ENCODE measurements at regions not wholly inside any gene's neighbourhood (a gene's known extent, or its start where the extent isn't known, plus 50 kb on each side); places are given as distances from the start of the nearest gene placed in this dataset.

- DNase-seq (no peak), ATAC-seq (no peak)
- H3K27ac ChIP-seq, result no peak overlapping the region
- H3K4me1 ChIP-seq, result no peaks in the 10 kb centered on the region
- TF ChIP-seq POLR2A (IDR thresholded peaks at IDR 0.05) (no peak), CTCF (IDR thresholded peaks at IDR 0.05 in 4 of 5, conservative IDR thresholded peaks at IDR 0.05 in 1 of 5) (no peak)
- no peak overlapping the region for H3K4me3 ChIP-seq
- intact Hi-C loops (cut with DNase I; ENCODE audit: low total_unique reads) (no loop called here), in situ Hi-C loops (cut with MboI; ENCODE audit: low sequenced_read_pairs in 4 of 4) (no loop called here)
- no peaks in the 10 kb centered on the region for H3K27me3 ChIP-seq
- no peaks in the 10 kb centered on the region for H3K9me3 ChIP-seq
- no peaks in the 10 kb centered on the region for H3K36me3 ChIP-seq
Observed at GRCh38 chr10:52633266-52633665, 139.3 kb downstream of the MBL2 start.

DNA sequence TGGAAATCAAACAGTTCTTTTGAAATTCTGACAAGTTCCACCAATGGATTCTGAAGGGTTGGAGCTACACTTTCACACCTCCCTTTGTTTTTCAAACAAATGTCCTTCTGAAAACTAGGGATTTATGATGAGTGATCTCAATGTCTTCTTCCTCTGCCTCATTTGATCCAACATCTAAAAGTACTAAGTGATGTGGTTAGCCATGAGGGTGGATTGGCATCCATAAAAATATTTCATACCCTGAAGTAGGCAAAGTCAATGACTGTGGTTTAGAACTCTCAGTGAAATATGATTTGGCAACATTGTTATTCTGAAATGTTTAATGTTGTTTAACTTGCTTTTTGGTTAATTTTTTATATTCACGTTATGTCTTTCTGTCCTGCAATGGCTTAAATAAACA is 136.9 kb downstream of the MBL2 start:
- no peaks in the 10 kb centered on the region for H3K36me3 ChIP-seq
- ATAC-seq, result no peak
- DNase-seq, result no peak
- in situ Hi-C loops (cut with MboI; ENCODE audit: low sequenced_read_pairs in 4 of 4), result no loop called here
- TF ChIP-seq CTCF (IDR thresholded peaks at IDR 0.05 in 4 of 5, conservative IDR thresholded peaks at IDR 0.05 in 1 of 5) (no peak), POLR2A (IDR thresholded peaks at IDR 0.05) (no peak)
- H3K9me3 ChIP-seq, result no peaks in the 10 kb centered on the region
- no peak overlapping the region for H3K4me3 ChIP-seq
- H3K4me1 ChIP-seq, result no peaks in the 10 kb centered on the region
- H3K27ac ChIP-seq, result no peak overlapping the region
- intact Hi-C loops (cut with DNase I; ENCODE audit: low total_unique reads), result no loop called here
- no peaks in the 10 kb centered on the region for H3K27me3 ChIP-seq

DNA sequence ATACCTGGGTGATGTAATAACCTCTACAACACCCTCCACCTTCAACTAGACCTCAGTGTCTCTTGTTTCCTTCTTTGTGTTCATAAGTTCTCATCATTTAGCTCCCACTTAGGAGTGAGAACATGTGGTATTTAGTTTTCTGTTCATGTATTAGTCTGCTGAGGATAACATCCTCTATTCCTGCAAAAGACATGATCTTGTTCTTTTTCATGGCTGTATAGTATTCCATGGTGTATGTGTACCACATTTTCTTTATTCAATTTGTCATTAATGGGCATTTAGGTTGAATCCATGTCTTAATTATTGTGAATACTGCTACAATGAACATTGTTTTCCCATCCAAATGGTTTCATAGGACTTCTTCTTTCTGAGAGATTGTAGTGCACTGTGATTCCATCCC is 135.7 kb downstream of the MBL2 start:
- DNase-seq (no peak), ATAC-seq (no peak)
- TF ChIP-seq CTCF (IDR thresholded peaks at IDR 0.05 in 4 of 5, conservative IDR thresholded peaks at IDR 0.05 in 1 of 5) (no peak), POLR2A (IDR thresholded peaks at IDR 0.05) (no peak)
- no peak overlapping the region for H3K27ac ChIP-seq
- H3K27me3 ChIP-seq, result no peaks in the 10 kb centered on the region
- no peaks in the 10 kb centered on the region for H3K36me3 ChIP-seq
- H3K9me3 ChIP-seq, result no peaks in the 10 kb centered on the region
- no peak overlapping the region for H3K4me3 ChIP-seq
- intact Hi-C loops (cut with DNase I; ENCODE audit: low total_unique reads), result no loop called here
- H3K4me1 ChIP-seq, result no peaks in the 10 kb centered on the region
- in situ Hi-C loops (cut with MboI; ENCODE audit: low sequenced_read_pairs in 4 of 4), result no loop called here

GRCh38 chr10:52637592-52637991 is 135.0 kb downstream of the MBL2 start:
- DNase-seq, result no peak
- in situ Hi-C loops (cut with MboI; ENCODE audit: low sequenced_read_pairs in 4 of 4) (no loop called here), intact Hi-C loops (cut with DNase I; ENCODE audit: low total_unique reads) (no loop called here)
- no peaks in the 10 kb centered on the region for H3K36me3 ChIP-seq
- no peak overlapping the region for H3K4me3 ChIP-seq
- TF ChIP-seq POLR2A (IDR thresholded peaks at IDR 0.05), result no peak
- no peak for TF ChIP-seq CTCF (IDR thresholded peaks at IDR 0.05 in 4 of 5, conservative IDR thresholded peaks at IDR 0.05 in 1 of 5)
- H3K27ac ChIP-seq, result no peak overlapping the region
- H3K27me3 ChIP-seq, result no peaks in the 10 kb centered on the region
- ATAC-seq, result no peak
- no peaks in the 10 kb centered on the region for H3K4me1 ChIP-seq
- H3K9me3 ChIP-seq, result no peaks in the 10 kb centered on the region

GRCh38 chr10:52639652-52640051 is 132.9 kb downstream of the MBL2 start:
- no peaks in the 10 kb centered on the region for H3K4me1 ChIP-seq
- no peak overlapping the region for H3K27ac ChIP-seq
- ATAC-seq, result no peak
- H3K9me3 ChIP-seq, result no peaks in the 10 kb centered on the region
- TF ChIP-seq POLR2A (IDR thresholded peaks at IDR 0.05), result no peak
- no peak for TF ChIP-seq CTCF (IDR thresholded peaks at IDR 0.05 in 4 of 5, conservative IDR thresholded peaks at IDR 0.05 in 1 of 5)
- no peaks in the 10 kb centered on the region for H3K36me3 ChIP-seq
- intact Hi-C loops (cut with DNase I; ENCODE audit: low total_unique reads), result no loop called here
- H3K4me3 ChIP-seq, result no peak overlapping the region
- in situ Hi-C loops (cut with MboI; ENCODE audit: low sequenced_read_pairs in 4 of 4), result no loop called here
- no peak for DNase-seq
- H3K27me3 ChIP-seq, result no peaks in the 10 kb centered on the region
